Tibial nerve (tissue), 4 donors: ENCODE measurements at regions not wholly inside any gene's neighbourhood (a gene's known extent, or its start where the extent isn't known, plus 50 kb on each side); places are given as distances from the start of the nearest gene placed in this dataset.

Experiments used
- CTCF ChIP-seq, 5 experiments: fragments of 200-600 bp in 3 of 5; fragments of 450-650 bp in 2 of 5; sonication (generic) in 3 of 5; IDR thresholded peaks; one replicate each; pipeline ENCODE4 v1.5.1; 2016 to 2019; ENCODE audit warnings: antibody characterized with exemption in 5 of 5, mild to moderate bottlenecking in 3 of 5, moderate library complexity in 2 of 5
- EP300 ChIP-seq, 2 donors: sonication (generic); formaldehyde crosslinking; IDR thresholded peaks; one replicate each; pipeline ENCODE4 v1.6.1; 2017; ENCODE audit warnings: antibody characterized with exemption in 2 of 2, mild to moderate bottlenecking in 1 of 2

- TF ChIP-seq CTCF (IDR thresholded peaks at IDR 0.05) (no peak), EP300 (IDR thresholded peaks at IDR 0.05) (no peak)
These were observed 50.2 kb upstream of the SLC66A3 start for GRCh38 chr2:11104794-11105660.
